H7 (cell line): ENCODE measurements at regions not wholly inside any gene's neighbourhood (a gene's known extent, or its start where the extent isn't known, plus 50 kb on each side); places are given as distances from the start of the nearest gene placed in this dataset.

Source experiments
- DNase-seq: peaks from one replicate; pipeline ENCODE4 v3.0.0; 2012
- H3K27me3 ChIP-seq: 2 replicates; pipeline ENCODE4 v1.6.0; 2011; ENCODE audit warnings: mild to moderate bottlenecking, low read length; ENCODE audit not compliant: control insufficient read depth, insufficient read depth
- H3K36me3 ChIP-seq: replicated peaks from 2 replicates; pipeline ENCODE4 v1.5.1; 2011; ENCODE audit warnings: low read length; ENCODE audit not compliant: control insufficient read depth, insufficient read depth
- H3K4me3 ChIP-seq: 2 replicates; pipeline ENCODE4 v1.5.1; 2011; ENCODE audit warnings: low read depth, mild to moderate bottlenecking, control low read depth, low read length, moderate library complexity; ENCODE audit not compliant: insufficient read depth

- Histone ChIP-seq H3K36me3 (no peaks in the 10 kb centered on the region), H3K27me3 (no peaks in the 10 kb centered on the region; the same call in 1 of the 2 replicates), H3K4me3 (no peak overlapping the region)
- DNase-seq, result no peak
Observed at GRCh38 chr11:134761926-134762247, 349.8 kb upstream of the B3GAT1 start.

GRCh38 chr11:134761386-134761785 lies 349.3 kb upstream of the B3GAT1 start:
- DNase-seq, result no peak
- no peaks in the 10 kb centered on the region; the same call in 1 of the 2 replicates for H3K27me3 ChIP-seq
- H3K4me3 ChIP-seq, result no peak overlapping the region
- no peaks in the 10 kb centered on the region for H3K36me3 ChIP-seq

GRCh38 chr11:134760957-134761356 lies 348.9 kb upstream of the B3GAT1 start:
- H3K27me3 ChIP-seq, result no peaks in the 10 kb centered on the region; the same call in 1 of the 2 replicates
- H3K4me3 ChIP-seq, result no peak overlapping the region
- no peak for DNase-seq
- H3K36me3 ChIP-seq, result no peaks in the 10 kb centered on the region

- no peak for DNase-seq
- Histone ChIP-seq H3K36me3 (no peaks in the 10 kb centered on the region), H3K4me3 (no peak overlapping the region), H3K27me3 (no peaks in the 10 kb centered on the region; the same call in 1 of the 2 replicates)
Observed at GRCh38 chr11:134760299-134760698, 348.3 kb upstream of the B3GAT1 start.

- Histone ChIP-seq H3K27me3 (no peaks in the 10 kb centered on the region; the same call in 1 of the 2 replicates), H3K36me3 (no peaks in the 10 kb centered on the region), H3K4me3 (no peak overlapping the region)
- no peak for DNase-seq
Observed at GRCh38 chr11:134759855-134760254, 347.8 kb upstream of the B3GAT1 start.

GRCh38 chr11:134759274-134759673 lies 347.2 kb upstream of the B3GAT1 start:
- no peak overlapping the region for H3K4me3 ChIP-seq
- no peaks in the 10 kb centered on the region; the same call in 1 of the 2 replicates for H3K27me3 ChIP-seq
- DNase-seq, result no peak
- no peaks in the 10 kb centered on the region for H3K36me3 ChIP-seq

GRCh38 chr11:134758342-134758931 lies 346.4 kb upstream of the B3GAT1 start:
- H3K36me3 ChIP-seq, result no peaks in the 10 kb centered on the region
- no peak overlapping the region for H3K4me3 ChIP-seq
- DNase-seq, result no peak
- peaks cover 1% of the 10 kb centered on the region; the same call in 1 of the 2 replicates for H3K27me3 ChIP-seq

- no peak for DNase-seq
- Histone ChIP-seq H3K27me3 (peaks cover 4% of the 10 kb centered on the region; the same call in 1 of the 2 replicates), H3K4me3 (no peak overlapping the region)
Observed at GRCh38 chr11:134757633-134758032, 345.6 kb upstream of the B3GAT1 start.

GRCh38 chr11:134756811-134757540 lies 344.9 kb upstream of the B3GAT1 start:
- Histone ChIP-seq H3K27me3 (peaks cover 8% of the 10 kb centered on the region; the same call in 1 of the 2 replicates), H3K36me3 (no peaks in the 10 kb centered on the region), H3K4me3 (no peak overlapping the region)
- peak; percentile 57 for DNase-seq

More at GRCh38 chr11:134757633-134758032, 345.6 kb upstream of the B3GAT1 start:
- H3K36me3 ChIP-seq, result no peaks in the 10 kb centered on the region

- DNase-seq, result no peak
- no peaks in the 10 kb centered on the region for H3K36me3 ChIP-seq
- peaks cover 19% of the 10 kb centered on the region; the same call in 1 of the 2 replicates for H3K27me3 ChIP-seq
- no peak overlapping the region for H3K4me3 ChIP-seq
Observed at GRCh38 chr11:134755535-134755934, 343.5 kb upstream of the B3GAT1 start.

GRCh38 chr11:134754521-134755198 lies 342.6 kb upstream of the B3GAT1 start:
- Histone ChIP-seq H3K27me3 (peaks cover 19% of the 10 kb centered on the region; the same call in 1 of the 2 replicates), H3K36me3 (no peaks in the 10 kb centered on the region), H3K4me3 (no peak overlapping the region)
- DNase-seq, result no peak

- peaks cover 19% of the 10 kb centered on the region; the same call in 1 of the 2 replicates for H3K27me3 ChIP-seq
- no peaks in the 10 kb centered on the region for H3K36me3 ChIP-seq
- no peak overlapping the region for H3K4me3 ChIP-seq
- no peak for DNase-seq
Observed at GRCh38 chr11:134753771-134754520, 341.9 kb upstream of the B3GAT1 start.

- peaks cover 19% of the 10 kb centered on the region; the same call in 1 of the 2 replicates for H3K27me3 ChIP-seq
- DNase-seq, result no peak
- no peaks in the 10 kb centered on the region for H3K36me3 ChIP-seq
- H3K4me3 ChIP-seq, result no peak overlapping the region
Observed at GRCh38 chr11:134752964-134753770, 341.1 kb upstream of the B3GAT1 start.

- no peak for DNase-seq
- H3K4me3 ChIP-seq, result no peak overlapping the region
- H3K36me3 ChIP-seq, result no peaks in the 10 kb centered on the region
- H3K27me3 ChIP-seq, result peaks cover 19% of the 10 kb centered on the region; the same call in 1 of the 2 replicates
Observed at GRCh38 chr11:134752526-134752925, 340.5 kb upstream of the B3GAT1 start.
